ENCODE measurements at regions not wholly inside any gene's neighbourhood (a gene's known extent, or its start where the extent isn't known, plus 50 kb on each side); places are given as distances from the start of the nearest gene placed in this dataset.

GRCh38 chr21:32216293-32216692, 62.6 kb downstream of the MIS18A start:
- no peak for DNase-seq (ENCODE audit: low read depth)

- DNase-seq (ENCODE audit: low read depth) = no peak
Observed at GRCh38 chr21:32215306-32215685, 63.6 kb downstream of the MIS18A start.

- no peak for DNase-seq (ENCODE audit: low read depth)
Observed at GRCh38 chr21:32214654-32215305, 64.1 kb downstream of the MIS18A start.

GRCh38 chr21:32212116-32212515, 66.7 kb downstream of the MIS18A start:
- DNase-seq (ENCODE audit: low read depth) = no peak

- no peak for DNase-seq (ENCODE audit: low read depth)
Observed at GRCh38 chr21:32211306-32211705, 67.5 kb downstream of the MIS18A start.

GRCh38 chr21:32209580-32209979, 69.3 kb downstream of the MIS18A start:
- DNase-seq (ENCODE audit: low read depth) = no peak

GRCh38 chr21:32207406-32207716, 71.5 kb downstream of the MIS18A start:
- DNase-seq (ENCODE audit: low read depth) = no peak

- no peak for DNase-seq (ENCODE audit: low read depth)
Observed at GRCh38 chr21:32206631-32207405, 72.0 kb downstream of the MIS18A start.

- no peak for DNase-seq (ENCODE audit: low read depth)
Observed at GRCh38 chr21:32203877-32204480, 74.9 kb downstream of the MIS18A start.

GRCh38 chr21:32200029-32200428, 78.8 kb downstream of the MIS18A start:
- no peak for DNase-seq (ENCODE audit: low read depth)

GRCh38 chr21:32198384-32198783, 80.5 kb downstream of the MIS18A start:
- no peak for DNase-seq (ENCODE audit: low read depth)

GRCh38 chr21:32197896-32198295, 81.0 kb downstream of the MIS18A start:
- no peak for DNase-seq (ENCODE audit: low read depth)

GRCh38 chr21:32196001-32196400, 82.8 kb downstream of the MIS18A start:
- no peak for DNase-seq (ENCODE audit: low read depth)

GRCh38 chr21:32193098-32193465, 85.8 kb downstream of the MIS18A start:
- no peak for DNase-seq (ENCODE audit: low read depth)

GRCh38 chr21:32192291-32193097, 86.4 kb downstream of the MIS18A start:
- no peak for DNase-seq (ENCODE audit: low read depth)

- no peak for DNase-seq (ENCODE audit: low read depth)
Observed at GRCh38 chr21:32190493-32191144, 88.2 kb downstream of the MIS18A start.

GRCh38 chr21:32189688-32190483, 89.0 kb downstream of the MIS18A start:
- no peak for DNase-seq (ENCODE audit: low read depth)

GRCh38 chr21:32186804-32187203, 92.0 kb downstream of the MIS18A start:
- no peak for DNase-seq (ENCODE audit: low read depth)

GRCh38 chr21:32185726-32186125, 93.1 kb downstream of the MIS18A start:
- DNase-seq (ENCODE audit: low read depth) = no peak

- no peak for DNase-seq (ENCODE audit: low read depth)
Observed at GRCh38 chr21:32185103-32185502, 93.7 kb downstream of the MIS18A start.

GRCh38 chr21:32184485-32184884, 94.4 kb downstream of the MIS18A start:
- DNase-seq (ENCODE audit: low read depth) = no peak

Data from GM04504 (cell line).